Right lobe of liver (tissue), 6 donors: ENCODE measurements at regions not wholly inside any gene's neighbourhood (a gene's known extent, or its start where the extent isn't known, plus 50 kb on each side); places are given as distances from the start of the nearest gene placed in this dataset.

ENCODE experiments used
- ATAC-seq, 4 donors: fragments of 200-7000 bp; cut with Tn5 transposase; one replicate each; pipeline ENCODE4 v1.9.1; 2020; ENCODE audit warnings: mild to moderate bottlenecking in 4 of 4, moderate library complexity in 4 of 4
- DNase-seq, 3 donors: peaks; one replicate each; pipeline ENCODE4 v3.0.0-alpha.2; 2020
- H3K27ac ChIP-seq, 3 donors: fragments of 200-600 bp; one replicate each; pipeline ENCODE4 v1.8.0; 2022
- H3K27me3 ChIP-seq, 2 donors: fragments of 200-600 bp; one replicate each; pipeline ENCODE4 v1.8.0; 2022
- H3K36me3 ChIP-seq, 4 donors: fragments of 200-600 bp; sonication (generic) in 1 of 4; one replicate each; pipeline versions ENCODE4 v1.5.1 to v1.8.0; 2017 to 2022; ENCODE audit warnings: control low read depth in 1 of 4
- H3K4me1 ChIP-seq, 4 donors: fragments of 200-600 bp; sonication (generic) in 1 of 4; one replicate each; pipeline versions ENCODE4 v1.5.1 to v1.8.0; 2017 to 2022; ENCODE audit warnings: control low read depth in 1 of 4
- H3K4me3 ChIP-seq, 3 donors: fragments of 200-600 bp; one replicate each; pipeline ENCODE4 v1.8.0; 2022
- H3K9me3 ChIP-seq, 4 donors: fragments of 200-600 bp; sonication (generic) in 1 of 4; one replicate each; pipeline versions ENCODE4 v1.5.1 to v1.8.0; 2017 to 2022; ENCODE audit warnings: control low read depth in 1 of 4
- CTCF ChIP-seq, 4 donors: fragments of 200-600 bp in 3 of 4; fragments of 450-650 bp in 1 of 4; IDR thresholded peaks; one replicate each; pipeline versions ENCODE4 v1.5.1 to v1.8.0; 2016 to 2022; ENCODE audit warnings: antibody characterized with exemption in 4 of 4, mild to moderate bottlenecking in 2 of 4
- POLR2A ChIP-seq: fragments of 450-650 bp; IDR thresholded peaks from one replicate; pipeline ENCODE4 v1.6.1; 2017; ENCODE audit warnings: antibody characterized with exemption, mild to moderate bottlenecking
- WGBS: methylation state at CpG from one replicate; pipeline ENCODE4 v1.1.6; 2018; ENCODE audit warnings: low coverage, low lambda C conversion rate; ENCODE audit not compliant: insufficient coverage; ENCODE audit errors: missing lambda C conversion rate; 5-methylcytosine and 5-hydroxymethylcytosine counted together
- intact Hi-C, 2 donors: fragments of 100-400 bp; cut with DNase I; formaldehyde crosslinking; loops; one replicate each; pipeline versions ENCODE4 v1.11.2 to v1.14.1; 2022
- donor health status: DM: no; HTN: yes; CAD: no.
- donor health status: DM: no; HTN: no; CAD: no.
- donor health status: DM: no; HTN: no; CAD: no.
- donor health status: DM: no; HTN: yes; CAD: no.
- donor health status: DM: no; HTN: yes; CAD: no.

- no peak overlapping the region for H3K4me3 ChIP-seq
- H3K4me1 ChIP-seq: no peaks in the 10 kb centered on the region
- H3K36me3 ChIP-seq: no peaks in the 10 kb centered on the region
- DNase-seq: no peak
- WGBS: 57% methylated on average over 2 of the region's 5 CpGs
- intact Hi-C loops: loop anchor here (10.0 kb wide), 1 partner anchor 1437 kb away; no protein-coding TSS in a partner anchor
- ATAC-seq: no peak
- no peak overlapping the region for H3K27ac ChIP-seq
- H3K27me3 ChIP-seq: no peaks in the 10 kb centered on the region
- TF ChIP-seq CTCF (IDR thresholded peaks at IDR 0.05): no peak
- no peak for TF ChIP-seq POLR2A
- H3K9me3 ChIP-seq: no peaks in the 10 kb centered on the region
Observed at GRCh38 chr19:30788105-30788765, 416.1 kb downstream of the ZNF536 start.

GRCh38 chr19:30785458-30786137 lies 413.4 kb downstream of the ZNF536 start:
- ATAC-seq: no peak
- Histone ChIP-seq H3K4me3 (no peak overlapping the region), H3K27me3 (no peaks in the 10 kb centered on the region), H3K9me3 (no peaks in the 10 kb centered on the region), H3K4me1 (no peaks in the 10 kb centered on the region), H3K36me3 (no peaks in the 10 kb centered on the region), H3K27ac (no peak overlapping the region)
- intact Hi-C loops: loop anchor here (10.0 kb wide), 1 partner anchor 1439 kb away; no protein-coding TSS in a partner anchor
- WGBS: 38% methylated on average over 3 of the region's 5 CpGs
- TF ChIP-seq POLR2A: no peak
- DNase-seq: no peak

- TF ChIP-seq POLR2A (no peak), CTCF (IDR thresholded peaks at IDR 0.05) (peak; percentile 37 to 71 (median 60))
- Histone ChIP-seq H3K27me3 (no peaks in the 10 kb centered on the region), H3K4me1 (no peaks in the 10 kb centered on the region), H3K36me3 (no peaks in the 10 kb centered on the region), H3K9me3 (no peaks in the 10 kb centered on the region), H3K27ac (no peak overlapping the region), H3K4me3 (no peak overlapping the region)
- DNase-seq (peak; percentile 45 to 66 (median 65)), ATAC-seq (peak; percentile 57 to 70 (median 58))
- intact Hi-C loops: loop anchor here (10.0 kb wide), 1 partner anchor 1440 kb away; no protein-coding TSS in a partner anchor
- WGBS: 47% methylated on average over 12 of the region's 12 CpGs
Observed at GRCh38 chr19:30784850-30785457, 412.8 kb downstream of the ZNF536 start.

GRCh38 chr19:30783936-30784335 lies 411.8 kb downstream of the ZNF536 start:
- H3K9me3 ChIP-seq: no peaks in the 10 kb centered on the region
- no peak for ATAC-seq
- WGBS: 47% methylated on average over 4 of the region's 9 CpGs
- no peaks in the 10 kb centered on the region for H3K4me1 ChIP-seq
- no peak overlapping the region for H3K4me3 ChIP-seq
- TF ChIP-seq POLR2A (no peak), CTCF (IDR thresholded peaks at IDR 0.05) (no peak)
- intact Hi-C loops: loop anchor here (10.0 kb wide), 1 partner anchor 1441 kb away; no protein-coding TSS in a partner anchor
- H3K27ac ChIP-seq: no peak overlapping the region
- no peak for DNase-seq
- no peaks in the 10 kb centered on the region for H3K27me3 ChIP-seq
- H3K36me3 ChIP-seq: no peaks in the 10 kb centered on the region

GRCh38 chr19:30783212-30783611 lies 411.0 kb downstream of the ZNF536 start:
- 60% methylated on average over 1 of the region's 3 CpGs for WGBS
- H3K4me1 ChIP-seq: no peaks in the 10 kb centered on the region

More at GRCh38 chr19:30783212-30783611, 411.0 kb downstream of the ZNF536 start:
- Histone ChIP-seq H3K36me3 (no peaks in the 10 kb centered on the region), H3K27ac (no peak overlapping the region), H3K4me3 (no peak overlapping the region), H3K27me3 (no peaks in the 10 kb centered on the region), H3K9me3 (no peaks in the 10 kb centered on the region)
- DNase-seq (no peak), ATAC-seq (no peak)
- TF ChIP-seq CTCF (IDR thresholded peaks at IDR 0.05): no peak
- TF ChIP-seq POLR2A: no peak
- intact Hi-C loops: loop anchor here (10.0 kb wide), 1 partner anchor 1442 kb away; no protein-coding TSS in a partner anchor
